ENCODE measurements at regions not wholly inside any gene's neighbourhood (a gene's known extent, or its start where the extent isn't known, plus 50 kb on each side); places are given as distances from the start of the nearest gene placed in this dataset.

DNA sequence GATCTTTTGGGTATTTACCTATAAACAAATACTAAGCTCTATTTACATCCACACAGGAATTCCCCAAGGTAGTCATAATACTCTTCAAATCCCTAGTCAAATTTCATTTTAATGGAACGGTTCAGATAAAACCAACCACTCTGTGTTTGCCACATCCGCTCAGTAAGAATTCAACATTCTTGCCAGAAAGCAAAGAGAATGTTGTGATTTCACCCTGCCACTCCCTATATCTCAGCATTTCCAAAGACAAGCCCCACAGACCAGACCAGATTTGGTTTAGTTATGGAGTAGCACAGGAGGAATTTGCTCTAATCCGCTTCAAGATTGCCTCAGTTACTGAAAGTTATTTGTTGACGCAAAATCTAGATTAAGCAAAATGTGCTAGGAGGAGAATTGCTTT, 105.6 kb upstream of the SERP2 start:
- DNase-seq (ENCODE audit: low spot score) (no peak), ATAC-seq (ENCODE audit: insufficient number of reproducible peaks, low FRiP score, low read depth) (peak; percentile 58)
- Histone ChIP-seq H3K9me3 (no peaks in the 10 kb centered on the region), H3K4me3 (no peak overlapping the region), H3K36me3 (no peaks in the 10 kb centered on the region), H3K4me1 (ENCODE audit: control insufficient read depth in 1 of 2, low read depth in 2 of 2) (peaks cover 29 to 58% of the 10 kb centered on the region in 2 donors), H3K27me3 (replicated peaks; ENCODE audit: insufficient read depth) (no peaks in the 10 kb centered on the region), H3K27ac (peak overlapping the region; percentile 55 to 56)
- TF ChIP-seq, protein P1, sequence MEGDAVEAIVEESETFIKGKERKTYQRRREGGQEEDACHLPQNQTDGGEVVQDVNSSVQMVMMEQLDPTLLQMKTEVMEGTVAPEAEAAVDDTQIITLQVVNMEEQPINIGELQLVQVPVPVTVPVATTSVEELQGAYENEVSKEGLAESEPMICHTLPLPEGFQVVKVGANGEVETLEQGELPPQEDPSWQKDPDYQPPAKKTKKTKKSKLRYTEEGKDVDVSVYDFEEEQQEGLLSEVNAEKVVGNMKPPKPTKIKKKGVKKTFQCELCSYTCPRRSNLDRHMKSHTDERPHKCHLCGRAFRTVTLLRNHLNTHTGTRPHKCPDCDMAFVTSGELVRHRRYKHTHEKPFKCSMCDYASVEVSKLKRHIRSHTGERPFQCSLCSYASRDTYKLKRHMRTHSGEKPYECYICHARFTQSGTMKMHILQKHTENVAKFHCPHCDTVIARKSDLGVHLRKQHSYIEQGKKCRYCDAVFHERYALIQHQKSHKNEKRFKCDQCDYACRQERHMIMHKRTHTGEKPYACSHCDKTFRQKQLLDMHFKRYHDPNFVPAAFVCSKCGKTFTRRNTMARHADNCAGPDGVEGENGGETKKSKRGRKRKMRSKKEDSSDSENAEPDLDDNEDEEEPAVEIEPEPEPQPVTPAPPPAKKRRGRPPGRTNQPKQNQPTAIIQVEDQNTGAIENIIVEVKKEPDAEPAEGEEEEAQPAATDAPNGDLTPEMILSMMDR (IDR thresholded peaks at IDR 0.05): no peak

DNA sequence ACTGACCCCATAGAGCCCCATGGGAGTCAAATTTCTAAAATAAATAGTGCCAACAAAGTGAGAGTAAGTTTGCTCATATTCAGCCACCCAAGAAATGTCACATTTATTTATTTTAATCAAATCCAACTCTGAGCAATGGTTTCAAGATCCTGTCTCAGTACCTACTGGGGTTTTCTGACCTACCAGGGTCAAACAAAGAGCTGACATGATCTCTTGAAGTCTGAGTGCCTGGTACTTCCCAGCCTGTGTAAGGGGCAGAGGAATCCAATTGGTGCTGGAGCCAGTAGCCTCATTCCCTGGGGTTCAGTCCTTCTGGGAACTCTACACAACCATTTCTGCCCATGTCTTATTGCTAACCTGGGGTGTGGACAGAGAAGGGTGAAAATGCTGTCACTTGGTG, 104.6 kb upstream of the SERP2 start:
- Histone ChIP-seq H3K27me3 (replicated peaks; ENCODE audit: insufficient read depth) (no peaks in the 10 kb centered on the region), H3K4me1 (ENCODE audit: control insufficient read depth in 1 of 2, low read depth in 2 of 2) (peaks cover 32 to 65% of the 10 kb centered on the region in 2 donors), H3K9me3 (no peaks in the 10 kb centered on the region), H3K27ac (peak overlapping the region in 1 of 2 donors; percentile 56), H3K4me3 (no peak overlapping the region), H3K36me3 (no peaks in the 10 kb centered on the region)
- DNase-seq (ENCODE audit: low spot score) (no peak), ATAC-seq (ENCODE audit: insufficient number of reproducible peaks, low FRiP score, low read depth) (no peak)
- TF ChIP-seq, protein P1 (IDR thresholded peaks at IDR 0.05): no peak

DNA sequence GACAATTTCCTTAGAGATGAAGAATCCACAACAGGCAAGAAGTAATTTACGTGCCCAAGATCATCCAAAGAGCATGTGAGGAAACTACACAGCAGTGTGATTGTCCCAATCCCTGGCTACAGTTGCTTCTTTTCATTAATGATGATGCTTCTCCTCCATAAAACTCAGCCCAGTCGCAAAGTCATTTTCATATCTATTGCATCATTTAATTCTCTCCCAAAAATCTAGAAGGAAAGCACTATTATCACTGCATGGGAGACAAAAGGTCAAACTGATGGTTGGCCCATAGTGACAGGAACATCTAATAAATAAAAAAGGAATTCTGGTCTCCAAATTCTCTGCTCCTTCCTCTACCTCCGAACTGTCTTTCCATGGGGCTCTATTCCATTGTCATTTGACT, 103.5 kb upstream of the SERP2 start:
- Histone ChIP-seq H3K27ac (peak overlapping the region; percentile 80 to 91), H3K36me3 (no peaks in the 10 kb centered on the region), H3K4me1 (ENCODE audit: control insufficient read depth in 1 of 2, low read depth in 2 of 2) (peaks cover 39 to 74% of the 10 kb centered on the region in 2 donors), H3K9me3 (no peaks in the 10 kb centered on the region), H3K4me3 (no peak overlapping the region), H3K27me3 (replicated peaks; ENCODE audit: insufficient read depth) (no peaks in the 10 kb centered on the region)
- DNase-seq (ENCODE audit: low spot score): no peak
- ATAC-seq (ENCODE audit: insufficient number of reproducible peaks, low FRiP score, low read depth): no peak
- TF ChIP-seq, protein P1 (IDR thresholded peaks at IDR 0.05): no peak

DNA sequence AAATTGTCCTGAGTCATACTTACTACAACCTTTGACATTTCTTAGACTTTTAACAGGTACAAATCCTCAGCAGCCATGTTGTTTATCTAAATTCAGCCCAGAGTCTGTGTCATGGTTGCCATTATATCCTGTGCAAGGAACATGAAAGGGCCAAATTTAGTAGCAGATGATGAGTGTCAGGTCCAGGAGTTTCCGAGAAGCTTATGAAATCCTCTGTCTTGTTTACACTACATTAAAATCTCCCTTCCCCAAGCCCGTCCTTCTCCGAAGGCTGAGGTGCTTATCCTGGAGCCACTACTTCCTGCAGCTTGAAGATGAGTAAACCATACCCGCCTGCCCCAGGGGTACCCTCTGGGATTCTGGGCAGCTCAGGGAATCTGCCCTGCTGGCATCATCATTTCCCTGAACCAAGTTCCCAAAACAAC, 102.6 kb upstream of the SERP2 start:
- Histone ChIP-seq H3K4me1 (ENCODE audit: control insufficient read depth in 1 of 2, low read depth in 2 of 2) (peaks cover 39 to 83% of the 10 kb centered on the region in 2 donors), H3K9me3 (no peaks in the 10 kb centered on the region), H3K27ac (peak overlapping the region; percentile 80 to 91), H3K4me3 (no peak overlapping the region), H3K27me3 (replicated peaks; ENCODE audit: insufficient read depth) (no peaks in the 10 kb centered on the region), H3K36me3 (no peaks in the 10 kb centered on the region)
- TF ChIP-seq, protein P1 (IDR thresholded peaks at IDR 0.05): no peak
- ATAC-seq (ENCODE audit: insufficient number of reproducible peaks, low FRiP score, low read depth): no peak
- no peak for DNase-seq (ENCODE audit: low spot score)

DNA sequence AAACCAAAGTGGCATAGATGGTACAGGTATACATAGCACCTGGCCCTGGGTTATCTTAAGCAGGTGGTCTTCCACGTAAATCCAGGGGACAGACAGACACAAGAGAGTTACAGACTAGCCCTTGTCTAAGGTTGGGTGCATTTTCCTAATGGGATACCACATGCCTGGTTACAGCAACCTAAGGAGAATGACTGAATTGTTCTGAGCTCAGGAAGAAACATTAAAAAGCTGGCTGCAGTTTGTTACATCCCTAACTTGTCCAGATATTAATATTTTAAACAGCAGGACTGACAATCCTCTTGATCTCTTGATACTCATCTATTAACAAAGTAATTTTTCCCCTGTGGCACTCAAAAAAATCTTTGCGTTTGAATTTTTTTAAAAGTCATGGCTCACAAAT, 102.2 kb upstream of the SERP2 start:
- Histone ChIP-seq H3K36me3 (no peaks in the 10 kb centered on the region), H3K27me3 (replicated peaks; ENCODE audit: insufficient read depth) (no peaks in the 10 kb centered on the region), H3K4me3 (no peak overlapping the region), H3K27ac (peak overlapping the region; percentile 80 to 91), H3K4me1 (ENCODE audit: control insufficient read depth in 1 of 2, low read depth in 2 of 2) (peaks cover 39 to 85% of the 10 kb centered on the region in 2 donors), H3K9me3 (no peaks in the 10 kb centered on the region)
- DNase-seq (ENCODE audit: low spot score): no peak
- TF ChIP-seq, protein P1 (IDR thresholded peaks at IDR 0.05): no peak
- ATAC-seq (ENCODE audit: insufficient number of reproducible peaks, low FRiP score, low read depth): no peak
